MCF 10A (cell line): ENCODE measurements at regions not wholly inside any gene's neighbourhood (a gene's known extent, or its start where the extent isn't known, plus 50 kb on each side); places are given as distances from the start of the nearest gene placed in this dataset.
"Not testable (repeated sequence)": the region's sequence is repeated elsewhere in the genome, so short reads cannot be mapped to it uniquely, and the experiment has no call there.

Experiments used
- BruUV-seq: library from RNA; stranded (reverse); fragments of 400-500 nt; replicated peaks from 2 replicates; lab custom pipeline; 2021; lab: Mats Ljungman, UMichigan
- CTCF ChIA-PET: fragments of 300-600 bp; sonication (Branson Sonifier 250); formaldehyde crosslinking; extraction: SDS; loops from one replicate; lab custom pipeline; 2021; ENCODE audit warnings: antibody characterized with exemption, inconsistent platforms; lab: Yijun Ruan, JAX
- POLR2A ChIA-PET: fragments of 300-600, 350-650 bp; sonication (Branson Sonifier 250); formaldehyde crosslinking; extraction: SDS; loops from one replicate; lab custom pipeline; 2020; ENCODE audit warnings: antibody characterized with exemption, inconsistent platforms; lab: Yijun Ruan, JAX
- DNase-seq: peaks from one replicate; pipeline ENCODE4 v3.0.0-alpha.2; 2018; ENCODE audit not compliant: unreplicated experiment
- H3K27ac Mint-ChIP-seq: one replicate; pipeline ENCODE4 v1.8.0; 2022; ENCODE audit warnings: mild to moderate bottlenecking, low read depth, mixed read lengths; ENCODE audit not compliant: unreplicated experiment
- H3K27me3 Mint-ChIP-seq: one replicate; pipeline ENCODE4 v1.8.0; 2022; ENCODE audit warnings: mixed read lengths; ENCODE audit not compliant: insufficient read depth, unreplicated experiment
- H3K36me3 Mint-ChIP-seq: one replicate; pipeline ENCODE4 v1.8.0; 2022; ENCODE audit warnings: mild to moderate bottlenecking, moderate library complexity, mixed read lengths; ENCODE audit not compliant: insufficient read depth, unreplicated experiment
- H3K4me1 Mint-ChIP-seq: one replicate; pipeline ENCODE4 v1.8.0; 2022; ENCODE audit warnings: mixed read lengths; ENCODE audit not compliant: insufficient read depth, unreplicated experiment
- H3K4me3 Mint-ChIP-seq: one replicate; pipeline ENCODE4 v1.8.0; 2022; ENCODE audit warnings: mild to moderate bottlenecking, moderate library complexity, mixed read lengths; ENCODE audit not compliant: unreplicated experiment
- H3K9me3 Mint-ChIP-seq: one replicate; pipeline ENCODE4 v1.8.0; 2022; ENCODE audit warnings: mixed read lengths; ENCODE audit not compliant: unreplicated experiment
- CTCF ChIP-seq: fragments of 200-600 bp; IDR thresholded peaks from one replicate; pipeline ENCODE4 v1.8.0; 2022; ENCODE audit warnings: antibody characterized with exemption, mild to moderate bottlenecking; ENCODE audit not compliant: unreplicated experiment
- intact Hi-C: fragments of 100-400 bp; cut with micrococcal nuclease; formaldehyde crosslinking; loops from 2 replicates; pipeline ENCODE4 v1.14.1; 2022

GRCh38 chr4:155042014-155042413 is 166.4 kb upstream of the NPY2R start:
- CTCF ChIA-PET = no interaction called here
- no peak for DNase-seq
- BruUV-seq = no TSS peak
- intact Hi-C loops = no loop called here
- H3K27me3 Mint-ChIP-seq = no peaks in the 10 kb centered on the region
- no peak overlapping the region for H3K4me3 Mint-ChIP-seq
- no peaks in the 10 kb centered on the region for H3K9me3 Mint-ChIP-seq
- no peaks in the 10 kb centered on the region for H3K4me1 Mint-ChIP-seq
- no peak overlapping the region for H3K27ac Mint-ChIP-seq
- no peak for TF ChIP-seq CTCF
- no peaks in the 10 kb centered on the region for H3K36me3 Mint-ChIP-seq
- POLR2A ChIA-PET = no interaction called here

- H3K27me3 Mint-ChIP-seq, H3K27ac Mint-ChIP-seq, H3K9me3 Mint-ChIP-seq, BruUV-seq, DNase-seq, H3K4me3 Mint-ChIP-seq, H3K36me3 Mint-ChIP-seq, intact Hi-C loops, H3K4me1 Mint-ChIP-seq, POLR2A ChIA-PET, CTCF ChIA-PET: not testable (repeated sequence)
Measured at GRCh38 chr4:155044251-155044650, 164.2 kb upstream of the NPY2R start.

- H3K4me3 Mint-ChIP-seq = no peak overlapping the region
- peak; percentile 3 for DNase-seq
- intact Hi-C loops = no loop called here
- no peak overlapping the region for H3K27ac Mint-ChIP-seq
- H3K4me1 Mint-ChIP-seq = no peaks in the 10 kb centered on the region
- no peak for TF ChIP-seq CTCF
- BruUV-seq = no TSS peak
- peaks cover 2% of the 10 kb centered on the region for H3K36me3 Mint-ChIP-seq
- H3K9me3 Mint-ChIP-seq = no peaks in the 10 kb centered on the region
- ChIA-PET CTCF (interaction anchor here (0.7 to 1.4 kb wide), 4 partner anchors 13 to 255 kb away, joined by 3 to 4 read pairs (median 3); no protein-coding TSS in a partner anchor), POLR2A (interaction anchor here (1.0 kb wide), 1 partner anchor 9 kb away, joined by 3 read pairs; no protein-coding TSS in a partner anchor)
- no peaks in the 10 kb centered on the region for H3K27me3 Mint-ChIP-seq
Measured at GRCh38 chr4:155047755-155048154, 160.7 kb upstream of the NPY2R start.

- H3K4me1 Mint-ChIP-seq, H3K27ac Mint-ChIP-seq, BruUV-seq, intact Hi-C loops, H3K9me3 Mint-ChIP-seq, H3K4me3 Mint-ChIP-seq, POLR2A ChIA-PET, DNase-seq, H3K27me3 Mint-ChIP-seq, H3K36me3 Mint-ChIP-seq, CTCF ChIA-PET: not testable (repeated sequence)
Measured at GRCh38 chr4:155054042-155054441, 154.4 kb upstream of the NPY2R start.

GRCh38 chr4:155060419-155060818 is 148.0 kb upstream of the NPY2R start:
- Mint-ChIP-seq H3K4me1 (no peaks in the 10 kb centered on the region), H3K9me3 (no peaks in the 10 kb centered on the region), H3K4me3 (no peak overlapping the region), H3K27ac (no peak overlapping the region), H3K27me3 (no peaks in the 10 kb centered on the region), H3K36me3 (no peaks in the 10 kb centered on the region)
- intact Hi-C loops = no loop called here
- ChIA-PET POLR2A (no interaction called here), CTCF (interaction anchor here (1.1 kb wide), 1 partner anchor 14 kb away, joined by 3 read pairs; no protein-coding TSS in a partner anchor)
- TF ChIP-seq CTCF = no peak
- BruUV-seq = no TSS peak
- DNase-seq = no peak
